ENCODE measurements at regions not wholly inside any gene's neighbourhood (a gene's known extent, or its start where the extent isn't known, plus 50 kb on each side); places are given as distances from the start of the nearest gene placed in this dataset.

DNA sequence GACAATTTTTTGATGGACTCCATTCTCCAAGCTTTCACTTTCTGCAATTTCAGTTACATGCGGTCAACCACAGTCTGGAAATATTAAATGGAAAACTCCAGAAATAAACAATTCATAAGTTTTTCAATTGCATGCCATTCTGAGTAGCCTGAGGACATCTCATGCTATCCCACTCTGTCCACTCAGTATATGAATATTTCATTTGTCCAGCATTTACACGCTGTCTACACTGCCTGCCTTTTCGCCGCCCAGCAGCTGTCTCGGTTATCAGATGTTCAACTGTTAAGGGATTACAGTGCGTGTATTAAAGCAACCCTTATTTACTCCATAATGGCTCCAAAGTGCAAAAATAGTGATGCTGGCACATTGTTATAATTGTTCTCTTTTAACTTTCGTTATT is 116.3 kb downstream of the ADSS2 start:
- ChIA-PET POLR2A (no interaction called here), CTCF (no interaction called here)
- Mint-ChIP-seq H3K27me3 (ENCODE audit: low read depth) (no peaks in the 10 kb centered on the region), H3K36me3 (no peaks in the 10 kb centered on the region), H3K4me3 (no peak overlapping the region), H3K4me1 (peaks cover 46% of the 10 kb centered on the region), H3K9me3 (0 out of 2 replicates have a peak, but pooled peaks cover 3% of the 10 kb centered on the region), H3K27ac (no peak overlapping the region)
- DNase-seq (ENCODE audit: low spot score), result no peak
- ATAC-seq, result no peak
- TF ChIP-seq TCF7 (CRISPR knock-in tag; IDR thresholded peaks at IDR 0.05; ENCODE audit: low read depth) (no peak), ZNF671 (CRISPR knock-in tag; IDR thresholded peaks at IDR 0.05) (no peak), NR2C2 (CRISPR knock-in tag; IDR thresholded peaks at IDR 0.05) (no peak), SOX15 (CRISPR knock-in tag; IDR thresholded peaks at IDR 0.05) (no peak), FOXK1 (CRISPR knock-in tag; IDR thresholded peaks at IDR 0.05) (no peak), GABPB1 (CRISPR knock-in tag; IDR thresholded peaks at IDR 0.05) (no peak), TP53 (CRISPR knock-in tag; IDR thresholded peaks at IDR 0.05) (no peak), ESRRA (CRISPR knock-in tag; IDR thresholded peaks at IDR 0.05; ENCODE audit: borderline replicate concordance) (no peak), SMAD4 (CRISPR knock-in tag; IDR thresholded peaks at IDR 0.05) (no peak), EMX1 (CRISPR knock-in tag; IDR thresholded peaks at IDR 0.05) (no peak), ZNF263 (CRISPR knock-in tag; IDR thresholded peaks at IDR 0.05; ENCODE audit: low read depth) (no peak), FOXP1 (CRISPR knock-in tag; IDR thresholded peaks at IDR 0.05; ENCODE audit: borderline replicate concordance) (no peak), MXD4 (CRISPR knock-in tag; IDR thresholded peaks at IDR 0.05; ENCODE audit: borderline replicate concordance) (no peak), SP1 (CRISPR knock-in tag; conservative IDR thresholded peaks at IDR 0.05) (no peak)
- TF ChIP-seq, protein P1, sequence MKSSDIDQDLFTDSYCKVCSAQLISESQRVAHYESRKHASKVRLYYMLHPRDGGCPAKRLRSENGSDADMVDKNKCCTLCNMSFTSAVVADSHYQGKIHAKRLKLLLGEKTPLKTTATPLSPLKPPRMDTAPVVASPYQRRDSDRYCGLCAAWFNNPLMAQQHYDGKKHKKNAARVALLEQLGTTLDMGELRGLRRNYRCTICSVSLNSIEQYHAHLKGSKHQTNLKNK (CRISPR knock-in tag; IDR thresholded peaks at IDR 0.05), result no peak
- TF ChIP-seq, protein P2, sequence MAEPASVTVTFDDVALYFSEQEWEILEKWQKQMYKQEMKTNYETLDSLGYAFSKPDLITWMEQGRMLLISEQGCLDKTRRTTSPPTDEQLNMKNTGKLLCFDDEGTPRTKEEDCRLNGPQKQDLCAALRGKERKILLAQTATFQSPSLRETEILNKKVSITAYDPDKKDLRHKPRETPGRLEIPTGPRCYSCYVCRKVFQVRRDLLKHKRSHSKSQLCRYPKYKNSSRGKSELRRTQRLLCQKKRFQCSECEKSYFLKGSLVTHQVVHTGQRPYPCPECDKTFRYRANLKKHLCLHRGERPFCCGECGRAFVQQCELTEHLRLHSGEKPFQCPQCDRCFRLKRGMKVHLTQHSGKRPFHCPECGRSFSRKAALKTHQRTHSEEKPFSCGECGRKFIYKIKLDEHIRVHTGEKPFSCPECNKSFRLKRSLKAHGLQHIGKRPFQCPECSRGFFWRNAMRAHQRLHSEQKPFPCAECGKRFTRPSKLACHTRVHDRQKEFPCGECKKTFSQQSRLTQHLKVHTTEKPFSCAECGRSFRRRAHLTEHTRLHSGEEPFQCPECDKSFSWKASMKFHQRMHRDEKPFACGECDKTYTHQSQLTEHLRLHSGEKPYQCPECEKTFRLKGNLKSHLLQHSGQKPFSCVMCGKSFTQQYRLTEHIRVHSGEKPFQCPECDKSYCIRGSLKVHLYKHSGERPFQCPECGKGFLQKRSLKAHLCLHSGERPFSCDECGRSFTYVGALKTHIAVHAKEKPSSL (CRISPR knock-in tag; conservative IDR thresholded peaks at IDR 0.05), result no peak
- TF ChIP-seq, protein P3, sequence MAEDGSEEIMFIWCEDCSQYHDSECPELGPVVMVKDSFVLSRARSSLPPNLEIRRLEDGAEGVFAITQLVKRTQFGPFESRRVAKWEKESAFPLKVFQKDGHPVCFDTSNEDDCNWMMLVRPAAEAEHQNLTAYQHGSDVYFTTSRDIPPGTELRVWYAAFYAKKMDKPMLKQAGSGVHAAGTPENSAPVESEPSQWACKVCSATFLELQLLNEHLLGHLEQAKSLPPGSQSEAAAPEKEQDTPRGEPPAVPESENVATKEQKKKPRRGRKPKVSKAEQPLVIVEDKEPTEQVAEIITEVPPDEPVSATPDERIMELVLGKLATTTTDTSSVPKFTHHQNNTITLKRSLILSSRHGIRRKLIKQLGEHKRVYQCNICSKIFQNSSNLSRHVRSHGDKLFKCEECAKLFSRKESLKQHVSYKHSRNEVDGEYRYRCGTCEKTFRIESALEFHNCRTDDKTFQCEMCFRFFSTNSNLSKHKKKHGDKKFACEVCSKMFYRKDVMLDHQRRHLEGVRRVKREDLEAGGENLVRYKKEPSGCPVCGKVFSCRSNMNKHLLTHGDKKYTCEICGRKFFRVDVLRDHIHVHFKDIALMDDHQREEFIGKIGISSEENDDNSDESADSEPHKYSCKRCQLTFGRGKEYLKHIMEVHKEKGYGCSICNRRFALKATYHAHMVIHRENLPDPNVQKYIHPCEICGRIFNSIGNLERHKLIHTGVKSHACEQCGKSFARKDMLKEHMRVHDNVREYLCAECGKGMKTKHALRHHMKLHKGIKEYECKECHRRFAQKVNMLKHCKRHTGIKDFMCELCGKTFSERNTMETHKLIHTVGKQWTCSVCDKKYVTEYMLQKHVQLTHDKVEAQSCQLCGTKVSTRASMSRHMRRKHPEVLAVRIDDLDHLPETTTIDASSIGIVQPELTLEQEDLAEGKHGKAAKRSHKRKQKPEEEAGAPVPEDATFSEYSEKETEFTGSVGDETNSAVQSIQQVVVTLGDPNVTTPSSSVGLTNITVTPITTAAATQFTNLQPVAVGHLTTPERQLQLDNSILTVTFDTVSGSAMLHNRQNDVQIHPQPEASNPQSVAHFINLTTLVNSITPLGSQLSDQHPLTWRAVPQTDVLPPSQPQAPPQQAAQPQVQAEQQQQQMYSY (CRISPR knock-in tag; IDR thresholded peaks at IDR 0.05), result no peak
- TF ChIP-seq, protein P4, sequence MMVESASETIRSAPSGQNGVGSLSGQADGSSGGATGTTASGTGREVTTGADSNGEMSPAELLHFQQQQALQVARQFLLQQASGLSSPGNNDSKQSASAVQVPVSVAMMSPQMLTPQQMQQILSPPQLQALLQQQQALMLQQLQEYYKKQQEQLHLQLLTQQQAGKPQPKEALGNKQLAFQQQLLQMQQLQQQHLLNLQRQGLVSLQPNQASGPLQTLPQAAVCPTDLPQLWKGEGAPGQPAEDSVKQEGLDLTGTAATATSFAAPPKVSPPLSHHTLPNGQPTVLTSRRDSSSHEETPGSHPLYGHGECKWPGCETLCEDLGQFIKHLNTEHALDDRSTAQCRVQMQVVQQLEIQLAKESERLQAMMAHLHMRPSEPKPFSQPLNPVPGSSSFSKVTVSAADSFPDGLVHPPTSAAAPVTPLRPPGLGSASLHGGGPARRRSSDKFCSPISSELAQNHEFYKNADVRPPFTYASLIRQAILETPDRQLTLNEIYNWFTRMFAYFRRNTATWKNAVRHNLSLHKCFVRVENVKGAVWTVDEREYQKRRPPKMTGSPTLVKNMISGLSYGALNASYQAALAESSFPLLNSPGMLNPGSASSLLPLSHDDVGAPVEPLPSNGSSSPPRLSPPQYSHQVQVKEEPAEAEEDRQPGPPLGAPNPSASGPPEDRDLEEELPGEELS (CRISPR knock-in tag; IDR thresholded peaks at IDR 0.05), result no peak
- TF ChIP-seq, protein P5, sequence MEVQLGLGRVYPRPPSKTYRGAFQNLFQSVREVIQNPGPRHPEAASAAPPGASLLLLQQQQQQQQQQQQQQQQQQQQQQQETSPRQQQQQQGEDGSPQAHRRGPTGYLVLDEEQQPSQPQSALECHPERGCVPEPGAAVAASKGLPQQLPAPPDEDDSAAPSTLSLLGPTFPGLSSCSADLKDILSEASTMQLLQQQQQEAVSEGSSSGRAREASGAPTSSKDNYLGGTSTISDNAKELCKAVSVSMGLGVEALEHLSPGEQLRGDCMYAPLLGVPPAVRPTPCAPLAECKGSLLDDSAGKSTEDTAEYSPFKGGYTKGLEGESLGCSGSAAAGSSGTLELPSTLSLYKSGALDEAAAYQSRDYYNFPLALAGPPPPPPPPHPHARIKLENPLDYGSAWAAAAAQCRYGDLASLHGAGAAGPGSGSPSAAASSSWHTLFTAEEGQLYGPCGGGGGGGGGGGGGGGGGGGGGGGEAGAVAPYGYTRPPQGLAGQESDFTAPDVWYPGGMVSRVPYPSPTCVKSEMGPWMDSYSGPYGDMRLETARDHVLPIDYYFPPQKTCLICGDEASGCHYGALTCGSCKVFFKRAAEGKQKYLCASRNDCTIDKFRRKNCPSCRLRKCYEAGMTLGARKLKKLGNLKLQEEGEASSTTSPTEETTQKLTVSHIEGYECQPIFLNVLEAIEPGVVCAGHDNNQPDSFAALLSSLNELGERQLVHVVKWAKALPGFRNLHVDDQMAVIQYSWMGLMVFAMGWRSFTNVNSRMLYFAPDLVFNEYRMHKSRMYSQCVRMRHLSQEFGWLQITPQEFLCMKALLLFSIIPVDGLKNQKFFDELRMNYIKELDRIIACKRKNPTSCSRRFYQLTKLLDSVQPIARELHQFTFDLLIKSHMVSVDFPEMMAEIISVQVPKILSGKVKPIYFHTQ (CRISPR knock-in tag; IDR thresholded peaks at IDR 0.05), result no peak
- TF ChIP-seq, protein P6, sequence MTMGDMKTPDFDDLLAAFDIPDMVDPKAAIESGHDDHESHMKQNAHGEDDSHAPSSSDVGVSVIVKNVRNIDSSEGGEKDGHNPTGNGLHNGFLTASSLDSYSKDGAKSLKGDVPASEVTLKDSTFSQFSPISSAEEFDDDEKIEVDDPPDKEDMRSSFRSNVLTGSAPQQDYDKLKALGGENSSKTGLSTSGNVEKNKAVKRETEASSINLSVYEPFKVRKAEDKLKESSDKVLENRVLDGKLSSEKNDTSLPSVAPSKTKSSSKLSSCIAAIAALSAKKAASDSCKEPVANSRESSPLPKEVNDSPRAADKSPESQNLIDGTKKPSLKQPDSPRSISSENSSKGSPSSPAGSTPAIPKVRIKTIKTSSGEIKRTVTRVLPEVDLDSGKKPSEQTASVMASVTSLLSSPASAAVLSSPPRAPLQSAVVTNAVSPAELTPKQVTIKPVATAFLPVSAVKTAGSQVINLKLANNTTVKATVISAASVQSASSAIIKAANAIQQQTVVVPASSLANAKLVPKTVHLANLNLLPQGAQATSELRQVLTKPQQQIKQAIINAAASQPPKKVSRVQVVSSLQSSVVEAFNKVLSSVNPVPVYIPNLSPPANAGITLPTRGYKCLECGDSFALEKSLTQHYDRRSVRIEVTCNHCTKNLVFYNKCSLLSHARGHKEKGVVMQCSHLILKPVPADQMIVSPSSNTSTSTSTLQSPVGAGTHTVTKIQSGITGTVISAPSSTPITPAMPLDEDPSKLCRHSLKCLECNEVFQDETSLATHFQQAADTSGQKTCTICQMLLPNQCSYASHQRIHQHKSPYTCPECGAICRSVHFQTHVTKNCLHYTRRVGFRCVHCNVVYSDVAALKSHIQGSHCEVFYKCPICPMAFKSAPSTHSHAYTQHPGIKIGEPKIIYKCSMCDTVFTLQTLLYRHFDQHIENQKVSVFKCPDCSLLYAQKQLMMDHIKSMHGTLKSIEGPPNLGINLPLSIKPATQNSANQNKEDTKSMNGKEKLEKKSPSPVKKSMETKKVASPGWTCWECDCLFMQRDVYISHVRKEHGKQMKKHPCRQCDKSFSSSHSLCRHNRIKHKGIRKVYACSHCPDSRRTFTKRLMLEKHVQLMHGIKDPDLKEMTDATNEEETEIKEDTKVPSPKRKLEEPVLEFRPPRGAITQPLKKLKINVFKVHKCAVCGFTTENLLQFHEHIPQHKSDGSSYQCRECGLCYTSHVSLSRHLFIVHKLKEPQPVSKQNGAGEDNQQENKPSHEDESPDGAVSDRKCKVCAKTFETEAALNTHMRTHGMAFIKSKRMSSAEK (CRISPR knock-in tag; IDR thresholded peaks at IDR 0.05; ENCODE audit: borderline replicate concordance), result no peak
